Activated naive CD4-positive, alpha-beta T cell (primary cell): ENCODE measurements at regions not wholly inside any gene's neighbourhood (a gene's known extent, or its start where the extent isn't known, plus 50 kb on each side); places are given as distances from the start of the nearest gene placed in this dataset.

Experiments
- DNase-seq, 4 experiments: peaks; one replicate each; lab custom pipeline; 2025; lab: John Stamatoyannopoulos, UW

DNA sequence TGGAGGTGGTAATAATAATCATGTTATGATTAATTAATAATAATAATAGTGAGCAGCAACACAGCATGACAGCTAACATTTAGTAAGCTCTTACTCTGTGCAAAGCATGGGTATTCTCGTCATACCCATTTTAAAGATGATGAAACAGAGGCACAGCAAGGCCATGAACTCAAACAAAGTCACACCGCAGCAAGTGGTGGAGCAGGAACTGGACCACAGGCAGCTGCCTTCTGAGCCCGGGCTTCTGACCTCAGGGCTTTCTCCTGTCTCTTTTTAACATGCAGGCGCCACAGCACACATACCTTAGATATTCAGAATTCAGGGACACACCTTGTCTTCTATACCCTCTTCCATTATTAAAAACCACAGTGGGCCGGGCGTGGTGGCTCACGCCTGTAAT is 50.7 kb upstream of the SPATA12 start:
- DNase-seq: no peak

GRCh38 chr3:57009367-57009766 is 51.1 kb upstream of the SPATA12 start:
- DNase-seq: no peak

GRCh38 chr3:57007521-57008460 is 52.7 kb upstream of the SPATA12 start:
- peak in 1 of 4 experiments; percentile 4 for DNase-seq

- no peak for DNase-seq
Observed at GRCh38 chr3:57006949-57007419, 53.5 kb upstream of the SPATA12 start.

- DNase-seq: no peak
Observed at GRCh38 chr3:57006179-57006657, 54.2 kb upstream of the SPATA12 start.

- no peak for DNase-seq
Observed at GRCh38 chr3:57004229-57004628, 56.2 kb upstream of the SPATA12 start.

DNA sequence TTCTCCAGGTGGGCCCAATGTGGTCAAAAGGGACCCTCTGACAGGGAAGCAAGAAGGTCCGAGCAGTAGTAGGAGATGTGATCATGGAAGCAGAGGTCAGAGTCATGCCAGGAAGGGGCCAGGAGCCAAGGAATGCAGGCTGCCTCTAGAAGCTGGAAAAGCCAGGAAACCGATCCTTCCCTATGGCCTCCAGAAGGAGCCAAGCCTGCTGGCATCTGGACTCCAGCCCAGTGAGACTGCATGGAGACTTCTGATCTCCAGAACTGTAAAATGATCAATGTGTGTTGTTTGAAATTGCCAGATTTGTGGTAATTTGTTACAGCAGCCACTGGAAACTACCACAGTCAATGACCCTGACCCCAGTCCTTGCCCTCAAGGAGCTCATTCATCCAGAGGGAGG is 56.8 kb upstream of the SPATA12 start:
- DNase-seq: no peak

GRCh38 chr3:57001356-57001755 is 59.1 kb upstream of the SPATA12 start:
- no peak for DNase-seq

- DNase-seq: no peak
Observed at GRCh38 chr3:57000012-57000411, 60.5 kb upstream of the SPATA12 start.

GRCh38 chr3:56999547-56999946 is 60.9 kb upstream of the SPATA12 start:
- DNase-seq: no peak

DNA sequence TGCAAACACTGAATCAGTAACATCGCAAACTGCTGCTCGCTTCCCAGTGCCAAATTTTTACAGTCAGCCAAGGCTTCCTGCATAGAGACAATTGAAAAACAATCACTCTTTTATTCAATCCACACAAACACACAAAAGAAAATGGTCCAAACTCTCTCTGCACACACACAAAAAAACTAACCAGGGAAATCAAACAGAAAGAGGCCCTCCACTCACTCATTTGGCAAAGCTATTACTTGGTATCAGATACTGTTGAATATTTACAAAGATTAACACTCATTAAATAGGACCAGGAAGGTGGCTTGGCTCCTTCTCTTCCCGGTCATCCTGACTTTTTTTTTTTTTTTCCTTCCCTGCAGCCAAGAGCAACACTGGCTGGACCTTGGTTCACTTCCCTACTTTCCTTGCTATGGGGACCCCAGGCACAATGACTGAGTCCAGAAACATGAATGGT is 62.4 kb upstream of the SPATA12 start:
- no peak for DNase-seq

- no peak for DNase-seq
Observed at GRCh38 chr3:56997675-56998074, 62.8 kb upstream of the SPATA12 start.

GRCh38 chr3:56997041-56997440 is 63.4 kb upstream of the SPATA12 start:
- no peak for DNase-seq

DNA sequence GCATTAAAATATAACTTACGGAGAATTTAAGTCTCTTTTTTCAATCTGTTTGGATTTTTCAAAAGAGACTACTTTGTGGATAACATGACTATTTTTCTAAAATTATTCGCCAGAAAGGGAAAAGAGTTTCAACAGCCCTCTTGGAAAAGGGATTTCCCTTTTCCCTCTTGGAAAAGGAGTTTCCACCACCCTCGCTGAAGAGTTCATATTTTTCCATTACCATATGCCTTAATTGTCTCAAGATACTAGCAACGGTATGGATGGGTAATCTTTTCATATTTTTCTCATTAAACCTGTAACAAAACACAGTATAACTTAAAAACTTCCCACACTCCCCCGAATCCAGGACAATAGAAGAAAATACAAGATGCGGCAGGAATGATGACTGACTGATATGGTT is 66.1 kb upstream of the SPATA12 start:
- DNase-seq: no peak

- no peak for DNase-seq
Observed at GRCh38 chr3:56990641-56991015, 69.8 kb upstream of the SPATA12 start.

DNA sequence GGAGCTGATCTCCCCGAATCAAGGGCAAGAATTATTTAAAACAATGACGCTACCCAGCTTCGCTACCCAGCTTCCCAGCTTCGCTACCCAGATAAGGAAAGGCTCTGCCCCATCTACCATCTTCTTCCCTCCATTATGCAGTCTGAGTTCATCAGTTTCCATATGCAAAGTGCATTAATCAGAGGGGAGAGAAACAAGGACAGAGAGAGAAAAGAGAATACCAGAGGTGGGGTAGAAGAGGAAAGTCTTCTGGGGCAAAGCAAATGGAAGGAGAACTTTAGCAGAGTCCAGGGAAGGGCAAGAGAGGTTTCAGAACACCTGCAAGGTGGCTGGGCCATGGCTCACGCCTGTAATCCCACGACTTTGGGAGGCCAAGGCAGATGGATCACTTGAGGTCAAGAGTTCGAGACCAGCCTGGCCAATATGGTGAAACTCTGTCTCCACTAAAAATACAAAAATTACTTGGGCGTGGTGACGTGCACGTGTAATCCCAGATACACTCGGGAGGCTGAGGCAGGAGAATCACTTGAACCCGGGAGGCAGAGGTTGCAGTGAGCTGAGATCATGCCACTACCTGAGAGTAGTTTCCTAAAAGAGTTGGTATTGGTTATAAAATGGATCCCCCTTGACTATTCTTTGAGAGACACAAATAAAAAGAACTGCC is 70.4 kb upstream of the SPATA12 start:
- no peak for DNase-seq

DNA sequence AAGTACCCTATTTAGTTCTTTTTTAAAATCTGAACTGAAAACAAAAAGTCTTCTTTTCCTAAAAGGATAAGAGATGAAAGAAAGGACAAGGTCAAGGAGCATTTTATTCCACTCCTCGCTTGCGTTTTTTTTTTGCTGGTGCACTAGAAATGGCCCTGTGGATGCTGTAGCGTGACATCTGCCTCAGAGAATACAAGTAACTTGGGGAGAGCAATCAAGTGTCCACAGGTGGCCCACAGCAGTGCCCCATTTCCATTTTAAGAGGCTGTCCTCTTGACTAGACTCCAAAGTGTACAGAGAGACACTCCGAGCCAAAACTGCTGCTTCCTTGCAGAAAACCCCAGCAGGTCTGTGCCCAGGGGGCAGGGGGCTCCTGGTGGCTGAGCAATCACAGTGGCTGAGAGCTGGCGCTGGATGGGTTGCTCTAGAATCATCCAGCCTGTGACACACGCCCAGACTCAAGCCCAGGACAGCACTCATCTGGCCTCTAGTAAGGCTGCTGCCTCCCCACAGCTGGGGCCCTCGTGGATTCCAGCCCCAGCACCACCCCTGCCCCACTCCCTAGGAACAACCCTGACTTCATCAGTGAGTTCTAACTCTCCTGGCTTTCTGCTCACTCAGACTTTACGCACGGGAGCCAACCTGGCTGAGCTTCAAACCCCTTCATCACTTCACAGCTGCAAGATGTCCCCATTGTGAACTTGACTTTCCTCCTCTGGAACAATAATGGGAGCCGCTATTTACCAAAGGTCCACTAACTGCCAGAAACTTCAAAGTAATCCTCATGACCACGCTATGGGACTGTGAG is 71.1 kb upstream of the SPATA12 start:
- DNase-seq: no peak

- DNase-seq: peak; percentile 19 to 63 (median 43)
Observed at GRCh38 chr3:56988458-56989168, 71.9 kb upstream of the SPATA12 start.

DNA sequence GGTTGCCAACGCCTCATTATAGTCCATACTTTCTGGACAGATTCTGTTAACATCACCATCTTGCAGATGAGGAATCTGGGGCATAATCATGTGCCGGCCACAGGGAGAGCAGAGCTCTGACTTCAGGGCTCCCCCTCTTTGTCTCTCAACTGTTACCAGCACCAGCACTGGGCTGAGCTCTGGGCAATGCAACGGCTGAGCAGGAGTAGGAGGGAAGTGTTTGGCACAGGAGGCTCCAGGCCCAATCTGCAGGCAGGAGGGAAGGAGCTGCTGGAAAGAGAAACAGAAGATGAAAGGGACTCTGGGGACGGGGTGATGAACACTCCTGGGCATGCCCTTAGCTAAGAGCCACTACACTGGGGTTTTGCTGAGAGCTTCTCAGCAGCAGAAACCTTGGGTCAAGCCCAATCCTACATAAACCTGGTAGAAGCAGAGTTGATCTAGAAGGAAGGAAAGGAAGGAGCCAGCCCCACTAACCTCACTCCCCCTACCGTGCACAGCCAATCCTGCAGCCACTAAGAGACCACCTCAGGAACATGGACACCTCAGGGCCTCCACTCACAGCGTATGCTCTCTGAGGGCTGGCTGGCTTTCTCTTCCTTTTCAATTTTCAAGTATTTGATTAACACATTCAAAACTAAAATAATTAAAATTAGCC is 73.1 kb upstream of the SPATA12 start:
- no peak for DNase-seq

DNA sequence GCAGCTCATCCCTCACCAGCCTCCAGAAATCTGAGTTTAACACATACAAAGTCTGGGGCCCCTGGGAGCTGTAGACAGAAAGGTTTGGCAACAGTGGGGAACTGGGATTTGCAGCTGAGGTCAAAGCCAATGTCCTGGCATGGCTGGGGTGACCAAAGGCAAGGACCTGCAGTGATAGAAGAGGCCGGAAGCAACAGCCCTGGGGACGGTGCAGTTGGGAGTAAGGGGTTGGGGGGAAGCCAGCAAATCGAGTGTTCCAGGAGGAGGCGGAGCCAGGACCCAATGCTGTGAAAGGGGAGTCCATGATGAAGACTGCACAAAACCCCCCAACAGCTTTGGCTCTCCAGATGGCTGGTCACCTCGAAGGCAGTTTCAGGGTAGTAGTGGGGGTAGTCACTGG is 74.1 kb upstream of the SPATA12 start:
- DNase-seq: no peak

DNA sequence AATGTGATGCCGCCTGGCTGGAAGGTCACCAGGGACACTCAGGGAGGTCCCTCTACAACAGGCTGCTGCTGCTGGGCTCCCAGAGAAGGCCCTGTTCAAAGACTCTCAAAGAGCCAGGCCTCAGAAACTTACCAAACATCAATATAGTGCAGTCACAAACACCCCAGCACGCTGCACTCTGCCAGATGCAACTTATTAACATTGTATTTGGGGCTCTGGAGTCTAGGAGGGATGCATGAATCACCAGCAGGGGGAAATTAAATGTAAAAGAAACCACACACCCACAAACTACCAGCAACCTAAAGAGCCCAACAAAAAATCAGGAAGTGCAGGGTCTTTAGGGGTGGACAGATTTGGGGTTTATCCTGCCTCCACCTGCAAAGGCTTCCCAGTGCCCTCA is 74.6 kb upstream of the SPATA12 start:
- DNase-seq: no peak
